Stimulated activated naive CD4-positive, alpha-beta T cell (primary cell): ENCODE measurements at regions not wholly inside any gene's neighbourhood (a gene's known extent, or its start where the extent isn't known, plus 50 kb on each side); places are given as distances from the start of the nearest gene placed in this dataset.

Source experiments
- DNase-seq, 6 experiments: peaks; one replicate each; lab custom pipeline; 2025; lab: John Stamatoyannopoulos, UW

DNA sequence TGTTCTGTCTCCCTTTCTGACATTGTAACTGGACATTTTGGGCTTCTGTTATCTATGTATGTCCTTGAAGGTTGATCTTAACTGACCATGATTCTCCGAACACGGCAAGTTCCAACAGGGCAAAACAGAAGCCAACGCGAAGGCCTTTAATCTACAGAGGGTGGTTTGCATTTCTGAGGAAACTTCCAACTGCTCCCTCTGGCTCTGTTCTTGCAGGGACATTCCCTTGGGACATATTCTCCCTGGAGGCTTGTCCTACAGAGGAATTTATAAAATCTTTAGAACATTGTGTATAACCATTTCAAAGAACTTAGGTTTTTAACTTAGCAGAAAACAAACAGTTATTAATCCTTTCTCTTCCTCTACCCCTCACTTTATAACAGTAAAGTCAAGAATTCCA, 189.0 kb upstream of the CDYL start:
- no peak for DNase-seq

DNA sequence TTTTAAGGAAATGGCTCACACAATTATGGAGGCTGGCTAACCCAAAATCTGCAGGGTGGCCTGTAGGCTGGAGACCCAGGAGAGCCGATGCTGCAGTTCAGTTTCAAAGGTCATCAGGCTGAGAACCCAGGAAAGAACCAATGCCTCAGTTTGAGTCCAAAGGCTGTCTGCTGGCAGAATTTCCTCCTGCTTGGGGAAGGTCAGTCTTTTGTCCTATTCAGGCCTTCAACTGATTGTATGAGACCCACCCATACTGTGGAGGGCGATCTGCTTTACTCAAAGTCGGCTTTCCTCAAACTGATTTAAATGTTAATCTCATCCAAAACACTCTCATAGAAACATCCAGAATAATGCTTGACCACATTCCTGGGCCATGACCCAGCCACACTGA, 189.7 kb upstream of the CDYL start:
- no peak for DNase-seq

DNA sequence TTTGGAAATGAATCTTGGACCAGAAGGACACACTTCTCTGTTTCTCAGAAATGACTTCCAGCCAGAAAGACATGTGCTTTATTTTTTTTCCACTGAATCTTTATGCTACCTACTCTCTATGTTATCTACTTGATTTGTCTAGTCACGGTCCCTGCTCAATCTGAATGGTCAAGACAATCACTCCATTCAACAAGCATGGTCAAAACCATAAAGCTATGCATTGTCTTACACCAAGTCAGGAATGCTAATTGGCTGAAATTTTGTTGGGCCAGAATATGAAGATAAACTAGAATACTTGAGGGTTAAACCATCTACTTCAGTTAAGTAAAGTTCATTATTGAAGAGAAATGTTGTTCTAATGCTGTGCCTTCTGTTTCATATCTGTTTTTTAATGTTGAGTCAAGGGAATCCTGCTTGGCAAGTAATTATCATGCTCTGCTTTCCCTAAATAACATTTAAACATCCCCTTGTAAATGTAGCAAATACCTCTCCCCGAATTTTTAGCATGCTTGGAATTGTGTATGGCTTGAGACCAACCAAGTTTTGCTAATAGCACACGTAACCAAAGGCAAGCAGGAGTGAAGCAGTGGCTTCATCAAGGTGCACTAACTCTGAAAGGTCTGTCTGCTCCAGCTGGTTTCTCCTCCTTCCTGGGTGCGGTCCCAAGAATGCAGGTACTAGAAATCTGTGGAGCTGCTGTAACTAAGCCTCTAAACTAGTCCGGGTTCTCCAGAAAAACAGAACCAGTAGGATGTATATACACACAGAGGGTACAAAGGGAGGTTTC, 190.3 kb upstream of the CDYL start:
- DNase-seq = no peak

DNA sequence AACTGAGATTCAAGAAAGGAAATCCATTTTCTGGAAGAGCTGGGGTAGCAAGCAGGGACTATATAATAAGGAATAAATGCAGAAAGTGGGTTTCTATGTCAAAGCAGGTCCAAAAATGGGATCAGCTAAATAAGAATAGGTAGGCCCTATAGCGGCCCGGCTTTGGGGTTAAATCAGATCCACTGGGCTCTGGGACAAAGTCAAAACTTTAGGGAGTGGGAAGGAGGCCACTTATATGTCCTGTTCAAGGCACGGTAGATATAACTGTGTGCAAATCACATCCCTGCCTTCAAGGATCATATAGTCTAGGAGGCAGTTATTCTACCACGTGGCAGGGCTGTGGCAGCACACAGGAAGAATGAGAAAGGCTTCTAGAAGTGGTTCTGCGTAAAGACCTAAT, 191.4 kb upstream of the CDYL start:
- DNase-seq = no peak

DNA sequence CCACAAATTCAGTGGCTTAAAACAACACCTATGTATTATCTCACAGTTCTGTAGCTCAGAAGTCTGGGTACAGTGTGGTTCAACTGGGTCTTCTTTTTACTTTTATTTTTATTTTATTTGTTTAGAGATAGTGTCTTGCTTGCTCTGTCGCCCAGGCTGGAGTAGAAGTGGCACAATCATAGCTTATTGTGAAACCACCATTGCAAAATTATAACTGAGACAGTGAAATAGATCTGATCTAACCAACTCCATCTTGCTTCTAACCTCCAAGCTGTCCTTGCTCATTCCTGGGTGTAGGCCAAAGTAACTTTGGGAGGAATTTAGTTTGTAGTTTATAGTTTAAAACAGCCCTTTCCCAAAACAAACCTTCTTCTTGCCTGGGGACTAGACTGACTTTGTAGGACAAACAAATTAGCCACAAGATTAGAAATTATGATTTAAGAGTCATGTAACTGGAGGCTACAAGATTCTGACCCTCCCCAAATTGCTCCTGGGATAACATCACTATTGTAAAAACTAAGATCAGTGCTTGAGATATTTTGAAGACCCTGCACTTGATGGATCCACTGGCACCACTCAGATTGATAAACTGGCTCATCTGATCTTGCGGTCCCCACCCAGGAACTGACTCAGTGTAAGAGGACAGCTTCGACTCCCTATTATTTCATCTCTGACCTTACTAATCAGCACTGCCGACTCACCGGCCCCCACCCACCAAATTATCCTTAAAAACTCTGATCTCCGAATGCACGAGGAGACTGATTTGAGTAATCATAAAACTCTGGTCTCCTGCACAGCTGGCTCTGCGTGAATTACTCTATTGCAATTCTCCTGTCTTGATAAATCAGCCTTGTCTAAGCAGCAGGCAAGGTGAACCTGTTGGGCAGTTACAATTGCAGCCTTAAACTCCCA, 193.4 kb upstream of the CDYL start:
- DNase-seq = no peak

DNA sequence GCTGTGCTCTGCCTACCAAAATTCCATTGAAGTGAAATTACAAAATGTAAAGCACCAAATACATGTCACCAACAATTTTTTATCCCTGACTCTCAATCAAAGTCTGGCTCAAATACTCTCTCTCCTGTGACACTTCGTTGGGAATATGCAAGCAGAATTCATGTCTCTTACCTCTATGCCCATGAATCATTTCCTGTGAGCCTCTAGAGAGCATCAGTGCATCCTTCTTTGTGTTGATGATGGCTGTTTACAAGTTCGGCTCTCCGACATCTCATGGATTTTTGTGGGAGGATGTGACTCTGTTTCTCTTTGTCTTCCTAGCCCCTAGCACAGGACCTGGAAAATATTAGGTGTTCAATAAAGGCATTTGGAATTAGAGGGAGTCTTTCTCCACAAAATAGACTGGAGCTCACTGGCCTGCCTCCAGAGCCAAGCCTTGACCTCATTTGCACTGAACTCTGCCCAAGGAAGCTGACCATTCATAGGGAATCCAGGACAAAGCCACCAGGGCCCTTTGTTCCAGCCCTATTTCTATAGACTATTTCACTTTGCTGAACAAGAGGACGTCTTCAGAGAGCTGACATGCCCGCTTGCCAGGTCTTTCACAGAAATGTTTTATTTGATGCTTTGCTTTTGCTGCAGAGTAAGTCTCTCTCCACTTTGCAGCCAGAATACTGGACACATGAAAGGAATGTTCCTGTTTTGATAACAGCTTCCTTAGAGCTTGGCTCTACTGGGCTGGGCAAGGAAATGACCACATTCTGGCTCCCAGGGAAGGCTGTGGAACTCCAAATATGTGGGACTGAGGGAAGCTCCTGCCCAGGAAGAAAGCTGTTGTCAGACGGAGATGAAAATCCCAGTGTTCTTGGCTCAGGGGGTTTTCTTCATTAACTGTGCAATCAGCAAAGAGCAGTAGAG, 194.5 kb upstream of the CDYL start:
- DNase-seq = no peak

- no peak for DNase-seq
Measured at GRCh38 chr6:4580361-4580760, 195.8 kb upstream of the CDYL start.

DNA sequence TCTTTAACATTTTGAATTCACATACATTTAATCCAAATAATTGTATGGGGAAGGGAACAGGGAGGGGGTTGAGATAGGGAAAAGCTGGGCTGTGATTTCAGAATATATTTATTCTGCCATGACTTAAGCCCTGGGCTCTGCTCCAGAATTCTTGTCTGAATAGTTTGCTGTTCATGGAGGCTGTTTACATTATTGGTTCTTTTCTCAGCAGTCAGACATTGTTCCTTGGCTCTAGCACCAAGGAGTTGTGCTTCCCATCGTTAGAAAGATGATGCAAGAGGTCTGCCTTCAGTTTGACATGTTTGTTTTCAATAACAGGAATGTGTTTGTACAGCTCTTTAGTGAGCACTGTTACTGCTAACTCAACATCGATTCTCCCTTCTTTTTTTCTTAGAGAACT, 198.8 kb upstream of the CDYL start:
- DNase-seq = no peak

DNA sequence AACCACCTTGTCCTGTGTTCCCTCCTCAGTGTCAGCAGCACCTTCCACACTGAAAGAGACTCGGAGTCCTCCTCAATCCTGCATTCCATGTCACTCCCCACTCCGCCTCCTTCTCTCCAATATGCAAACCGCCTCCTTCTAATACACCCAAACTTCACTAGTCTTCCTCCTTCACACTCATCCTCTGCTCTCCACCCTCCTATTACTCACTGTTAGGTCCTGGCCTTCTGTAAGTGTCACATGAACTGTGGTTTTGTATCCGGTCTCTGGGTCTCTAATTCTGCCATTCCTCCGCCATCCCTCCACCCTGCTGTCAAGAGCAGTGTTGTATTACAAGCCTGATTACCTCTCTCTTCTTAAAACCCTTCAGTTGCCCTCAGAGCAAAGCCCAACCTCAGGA, 200.5 kb upstream of the CDYL start:
- no peak for DNase-seq

GRCh38 chr6:4574007-4574406, 202.2 kb upstream of the CDYL start:
- DNase-seq = no peak

DNA sequence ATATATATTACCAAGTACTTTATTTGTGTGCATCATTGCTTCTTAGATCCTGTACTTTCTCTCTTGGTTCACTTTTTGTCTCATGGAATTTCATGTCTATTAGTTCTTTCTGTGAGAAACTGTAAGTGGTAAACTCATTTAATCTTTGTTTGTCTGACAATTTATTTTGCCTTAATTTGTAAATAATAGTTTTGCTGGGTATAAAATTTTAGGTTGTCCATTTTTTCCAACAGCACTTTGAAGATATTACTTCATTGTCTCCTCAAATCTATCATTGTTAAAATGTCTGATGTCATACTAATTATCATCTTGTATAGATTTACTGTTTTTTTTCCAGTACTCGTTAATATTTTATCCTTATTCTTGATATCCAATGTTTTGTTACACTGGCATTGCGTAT, 205.2 kb upstream of the CDYL start:
- DNase-seq = no peak

- DNase-seq = no peak
Measured at GRCh38 chr6:4568138-4568537, 208.1 kb upstream of the CDYL start.

GRCh38 chr6:4567141-4567540, 209.1 kb upstream of the CDYL start:
- no peak for DNase-seq

- no peak for DNase-seq
Measured at GRCh38 chr6:4565301-4566250, 210.6 kb upstream of the CDYL start.

DNA sequence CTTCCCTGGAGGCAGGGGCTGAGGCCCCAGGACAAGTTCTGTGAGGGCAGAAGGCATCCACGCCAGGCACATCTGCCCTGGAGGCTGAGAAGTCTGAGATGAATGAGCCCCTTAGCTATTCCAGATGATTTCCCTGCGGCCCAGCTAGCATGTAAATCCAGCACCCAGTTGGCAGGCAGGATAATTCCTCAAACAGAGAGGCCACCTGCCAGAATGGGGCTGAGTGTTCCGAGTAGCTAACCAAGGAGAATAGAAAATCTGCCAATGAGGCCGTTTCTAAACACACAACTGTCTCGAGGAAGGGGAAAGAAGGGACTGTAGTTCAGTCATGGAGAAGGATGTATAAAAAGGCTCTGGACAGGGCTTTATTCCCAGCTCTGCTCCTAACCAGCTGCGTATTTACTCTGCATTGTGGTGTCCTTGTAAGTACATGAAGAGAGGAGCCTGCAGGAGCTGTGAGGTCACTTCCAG, 211.4 kb upstream of the CDYL start:
- no peak for DNase-seq

- no peak for DNase-seq
Measured at GRCh38 chr6:4563877-4564276, 212.3 kb upstream of the CDYL start.

DNA sequence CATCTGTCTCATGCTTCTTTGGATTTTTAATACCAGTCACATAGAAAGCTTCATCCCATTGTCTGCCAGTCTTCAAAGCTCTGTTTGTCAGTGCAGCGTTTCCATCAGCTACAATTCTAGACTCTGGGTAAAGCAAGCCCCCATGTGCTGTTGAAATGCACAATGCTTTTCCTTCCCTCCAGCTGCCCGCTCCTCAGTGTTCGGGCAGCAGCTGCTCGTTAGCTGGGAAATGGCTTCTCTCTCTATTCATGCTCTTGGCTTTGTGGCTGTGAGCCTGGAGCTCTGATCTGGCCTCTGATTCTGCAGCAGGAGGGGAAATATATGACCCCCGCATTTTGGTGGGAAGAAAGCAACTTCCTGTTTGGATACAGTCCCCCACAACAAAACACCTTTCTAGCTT, 213.0 kb upstream of the CDYL start:
- no peak for DNase-seq

- DNase-seq = no peak
Measured at GRCh38 chr6:4561773-4562400, 214.3 kb upstream of the CDYL start.

- no peak for DNase-seq
Measured at GRCh38 chr6:4561078-4561435, 215.1 kb upstream of the CDYL start.

DNA sequence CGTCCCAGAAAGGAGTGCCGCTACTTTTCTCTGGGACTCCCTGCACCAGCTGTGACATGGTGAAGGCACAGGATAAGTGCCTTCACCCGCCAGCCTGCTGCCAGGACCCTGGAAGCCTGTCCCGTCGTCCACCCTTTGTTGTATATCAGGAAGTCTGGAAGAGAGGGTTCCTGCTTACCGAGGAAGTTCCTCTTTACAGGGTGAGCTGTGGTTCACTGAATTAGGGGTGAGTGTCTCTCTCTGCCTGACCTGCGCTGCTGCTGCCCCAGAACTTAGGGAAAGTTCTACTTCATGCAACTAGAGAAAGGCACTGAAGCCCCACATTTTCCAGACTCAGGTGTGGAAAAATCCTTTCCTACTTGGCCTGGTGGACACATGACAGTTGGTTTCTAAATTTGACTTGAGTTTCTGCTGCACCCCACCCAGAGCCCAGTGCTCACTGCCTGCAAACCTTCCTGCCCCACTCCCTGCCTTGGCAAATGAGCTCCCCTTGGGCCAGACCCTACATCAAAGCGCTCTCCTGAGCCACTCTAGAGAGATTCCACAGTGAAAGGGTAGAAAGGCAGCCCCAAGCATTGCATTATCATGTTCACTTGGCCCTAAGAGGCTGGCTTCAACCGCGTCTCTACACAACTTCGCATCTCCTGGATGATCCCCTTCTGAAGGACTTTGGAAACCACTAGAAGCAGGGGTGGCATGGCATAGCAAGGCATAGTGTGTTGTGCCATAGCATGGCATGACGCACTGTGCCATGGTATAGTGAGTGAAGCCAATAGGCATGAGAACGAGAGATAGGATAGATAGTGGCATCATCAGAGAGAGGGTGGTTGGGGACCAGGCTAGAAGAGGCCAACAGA, 215.8 kb upstream of the CDYL start:
- DNase-seq = no peak
